ENCODE measurements at regions not wholly inside any gene's neighbourhood (a gene's known extent, or its start where the extent isn't known, plus 50 kb on each side); places are given as distances from the start of the nearest gene placed in this dataset.

GRCh38 chr14:34018125-34018524, 67.3 kb upstream of the EGLN3 start:
- DNase-seq (ENCODE audit: low read depth): no peak

- no peak for DNase-seq (ENCODE audit: low read depth)
Measured at GRCh38 chr14:34015383-34015782, 64.5 kb upstream of the EGLN3 start.

GRCh38 chr14:34014936-34015335, 64.1 kb upstream of the EGLN3 start:
- DNase-seq (ENCODE audit: low read depth): no peak

- DNase-seq (ENCODE audit: low read depth): no peak
Measured at GRCh38 chr14:34013721-34014060, 62.8 kb upstream of the EGLN3 start.

DNA sequence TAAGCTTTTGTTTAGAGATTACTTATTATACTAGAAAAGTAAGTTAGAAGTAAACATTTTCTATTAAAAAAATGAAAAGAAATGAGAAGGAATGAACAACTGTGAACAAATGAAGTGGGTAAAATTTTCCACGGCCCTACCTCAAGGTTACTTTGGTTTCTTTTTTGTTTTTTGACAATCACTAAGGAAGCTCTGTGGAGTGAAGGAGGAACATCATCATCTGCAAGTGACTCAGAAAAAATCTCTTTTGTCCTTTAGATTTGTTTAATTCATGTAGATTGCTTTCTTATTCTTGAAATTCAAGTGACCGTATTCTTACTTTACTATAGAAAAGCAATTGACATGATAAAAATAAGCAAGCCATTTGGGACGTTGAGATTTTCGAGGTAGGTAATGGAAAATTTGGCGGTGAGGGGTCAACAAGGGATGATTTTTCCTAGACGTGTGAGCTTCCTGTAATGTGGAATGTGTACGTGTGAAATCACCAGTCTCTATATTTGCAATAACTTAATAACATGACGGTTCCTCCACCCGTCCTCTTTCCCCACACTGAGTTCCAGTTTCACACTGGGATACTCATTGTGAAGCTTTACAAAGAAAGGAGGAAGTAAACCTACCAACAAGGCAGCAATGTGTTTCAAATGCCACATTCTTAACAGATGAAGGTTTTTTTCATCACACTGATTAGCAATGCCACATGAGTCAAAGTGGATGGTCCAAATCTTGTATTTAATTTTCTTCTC, 62.3 kb upstream of the EGLN3 start:
- DNase-seq (ENCODE audit: low read depth): no peak

DNA sequence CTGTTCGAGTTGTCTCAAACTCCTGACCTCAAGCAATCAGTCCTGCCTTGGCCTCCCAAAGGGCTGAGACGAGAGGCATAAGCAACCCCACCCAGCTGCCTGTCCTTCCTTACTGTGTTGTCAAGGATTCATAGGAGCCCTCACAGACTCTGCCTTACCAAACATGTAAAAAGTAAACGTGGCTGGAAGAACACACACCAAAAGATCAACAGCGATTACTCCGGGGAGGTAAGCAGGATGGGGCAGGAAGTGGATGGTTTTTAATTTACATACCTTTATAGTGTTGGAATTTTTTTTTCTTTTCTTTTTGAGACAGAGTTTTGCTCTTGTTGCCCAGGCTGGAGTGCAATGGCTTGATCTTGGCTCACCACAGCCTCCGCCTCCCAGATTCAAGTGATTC, 61.5 kb upstream of the EGLN3 start:
- no peak for DNase-seq (ENCODE audit: low read depth)

- DNase-seq (ENCODE audit: low read depth): no peak
Measured at GRCh38 chr14:34009956-34010355, 59.1 kb upstream of the EGLN3 start.

DNA sequence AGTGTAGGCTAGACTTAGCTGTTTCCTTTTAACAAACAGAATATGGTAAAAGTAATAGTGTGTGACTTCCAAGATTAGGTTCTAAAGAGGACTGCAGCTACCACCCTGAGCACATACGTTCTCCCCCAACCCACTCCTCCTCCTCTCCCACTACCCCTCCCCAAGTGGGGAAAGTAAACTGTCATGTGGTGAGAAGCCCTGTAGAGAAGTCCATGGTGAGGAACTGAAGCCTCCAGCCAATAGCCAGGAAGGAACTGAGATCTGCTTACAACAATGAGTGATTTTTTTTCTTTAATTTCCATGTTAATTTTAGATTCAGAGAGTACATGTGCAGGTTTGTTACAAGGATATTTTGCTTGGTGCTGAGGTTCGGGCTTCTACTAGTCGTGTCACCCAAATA, 57.0 kb upstream of the EGLN3 start:
- DNase-seq (ENCODE audit: low read depth): no peak

GRCh38 chr14:34005901-34006300, 55.0 kb upstream of the EGLN3 start:
- no peak for DNase-seq (ENCODE audit: low read depth)

- no peak for DNase-seq (ENCODE audit: low read depth)
Measured at GRCh38 chr14:34004881-34005280, 54.0 kb upstream of the EGLN3 start.

DNA sequence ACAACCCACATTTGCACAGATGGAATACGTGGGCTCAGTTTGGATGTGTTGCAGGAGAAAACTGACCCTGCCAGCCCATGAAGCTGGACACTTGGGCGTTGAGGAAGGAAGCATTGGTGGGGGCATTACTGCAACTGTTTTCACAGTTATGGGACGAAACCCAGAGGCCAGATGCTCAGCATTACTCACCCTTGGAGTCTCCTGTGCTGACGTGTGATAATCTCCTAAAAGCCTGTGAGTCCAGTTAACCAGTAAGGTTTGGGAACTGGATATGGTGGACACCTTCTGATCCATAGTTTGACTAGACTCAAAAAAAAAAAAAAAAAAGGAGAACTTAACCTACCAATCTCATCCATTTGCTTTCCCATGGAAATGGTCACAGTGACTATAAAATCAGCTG, 52.8 kb upstream of the EGLN3 start:
- no peak for DNase-seq (ENCODE audit: low read depth)

- DNase-seq (ENCODE audit: low read depth): no peak
Measured at GRCh38 chr14:34003082-34003668, 52.3 kb upstream of the EGLN3 start.
